Transverse colon (tissue), 4 donors: ENCODE measurements at regions not wholly inside any gene's neighbourhood (a gene's known extent, or its start where the extent isn't known, plus 50 kb on each side); places are given as distances from the start of the nearest gene placed in this dataset.
"Not testable (repeated sequence)": the region's sequence is repeated elsewhere in the genome, so short reads cannot be mapped to it uniquely, and the experiment has no call there.

Experiments
- DNase-seq: peaks from one replicate; pipeline ENCODE4 v3.0.0-alpha.2; 2019
- H3K27ac ChIP-seq, 4 donors: fragments of 200-600 bp; sonication (generic); 2 replicates each; pipeline ENCODE4 v1.5.1; 2016 to 2018; ENCODE audit warnings: inconsistent platforms in 4 of 4
- H3K27me3 ChIP-seq: fragments of 200-600 bp; sonication (generic); 2 replicates; pipeline ENCODE4 v1.5.1; 2017; ENCODE audit warnings: inconsistent platforms
- H3K36me3 ChIP-seq, 4 donors: fragments of 200-600 bp; sonication (generic); 2 replicates each; pipeline ENCODE4 v1.5.1; 2017 to 2019; ENCODE audit warnings: inconsistent platforms in 4 of 4
- H3K4me1 ChIP-seq, 4 donors: fragments of 200-600 bp; sonication (generic); 2 replicates each; pipeline ENCODE4 v1.5.1; 2017 to 2020; ENCODE audit warnings: inconsistent platforms in 4 of 4
- H3K4me3 ChIP-seq, 4 donors: fragments of 200-600 bp; sonication (generic); 1 replicate in 1 of 4; 2 replicates in 3 of 4; pipeline versions ENCODE4 v1.5.1 to v1.6.1; 2017 to 2019; ENCODE audit warnings: inconsistent platforms in 4 of 4
- H3K9me3 ChIP-seq, 2 donors: fragments of 200-600 bp; sonication (generic); 2 replicates each; pipeline ENCODE4 v1.5.1; 2017 to 2019; ENCODE audit warnings: inconsistent platforms in 2 of 2
- WGBS, 2 donors: methylation state at CpG; one replicate each; pipeline ENCODE4 v1.1.5; 2018; ENCODE audit warnings: low coverage in 1 of 2; 5-methylcytosine and 5-hydroxymethylcytosine counted together
- in situ Hi-C, 4 donors: fragments of 200-750 bp; cut with MboI; loops; one replicate each; pipeline versions ENCODE4 v1.15.0 to v1.15.1; 2017; ENCODE audit warnings: low sequenced_read_pairs in 3 of 4, low pct_ligation_motif_present in 1 of 4, low pct_unique_long_range_greater_than_20kb in 1 of 4
- intact Hi-C: fragments of 100-400 bp; cut with DNase I; formaldehyde crosslinking; loops from one replicate; pipeline ENCODE4 v1.15.1; 2023; ENCODE audit warnings: low total_unique reads

GRCh38 chr15:22665059-22665702 is 121.3 kb upstream of the NIPA1 start:
- H3K27me3 ChIP-seq, intact Hi-C loops, H3K36me3 ChIP-seq, DNase-seq, in situ Hi-C loops, H3K4me1 ChIP-seq, H3K9me3 ChIP-seq: not testable (repeated sequence)
- Histone ChIP-seq H3K27ac (peak overlapping the region; percentile 82 to 92 (median 84)), H3K4me3 (peak overlapping the region in 3 of 4 donors; percentile 51 to 58 (median 53))
- WGBS, 2 donors = 5 to 14% methylated on average over 9 to 10 of the region's 22 CpGs

GRCh38 chr15:22665711-22666110 is 120.7 kb upstream of the NIPA1 start:
- peak overlapping the region; percentile 82 to 92 (median 84) for H3K27ac ChIP-seq
- DNase-seq, H3K9me3 ChIP-seq, intact Hi-C loops, H3K27me3 ChIP-seq, in situ Hi-C loops, H3K4me1 ChIP-seq, H3K36me3 ChIP-seq: not testable (repeated sequence)
- WGBS, 2 donors = 0 to 23% methylated on average over 1 to 2 of the region's 2 CpGs
- H3K4me3 ChIP-seq = peak overlapping the region in 2 of 4 donors; percentile 53 to 58

- H3K27me3 ChIP-seq, DNase-seq, in situ Hi-C loops, intact Hi-C loops, H3K36me3 ChIP-seq, H3K4me1 ChIP-seq, H3K27ac ChIP-seq, H3K4me3 ChIP-seq, H3K9me3 ChIP-seq: not testable (repeated sequence)
- WGBS, 2 donors = 49% methylated on average over 2 of the region's 2 CpGs; no CpG with 5 or more reads in 1 of the 2 donors
Measured at GRCh38 chr15:22684786-22685185, 101.7 kb upstream of the NIPA1 start.

GRCh38 chr15:22699881-22700280 is 86.6 kb upstream of the NIPA1 start:
- H3K9me3 ChIP-seq, in situ Hi-C loops, H3K27ac ChIP-seq, DNase-seq, H3K36me3 ChIP-seq, H3K27me3 ChIP-seq, H3K4me1 ChIP-seq, intact Hi-C loops, H3K4me3 ChIP-seq: not testable (repeated sequence)
- WGBS, 2 donors = 58 to 79% methylated on average over 2 to 3 of the region's 3 CpGs

- H3K4me1 ChIP-seq, H3K36me3 ChIP-seq, H3K4me3 ChIP-seq, intact Hi-C loops, H3K9me3 ChIP-seq, DNase-seq, in situ Hi-C loops, H3K27ac ChIP-seq: not testable (repeated sequence)
- WGBS, 2 donors = 94% methylated on average over 3 to 15 of the region's 18 CpGs
- peaks cover 16% of the 10 kb centered on the region for H3K27me3 ChIP-seq
Measured at GRCh38 chr15:22710831-22711341, 75.6 kb upstream of the NIPA1 start.

- WGBS, 2 donors = 17% methylated on average over 1 of the region's 1 CpG; no CpG with 5 or more reads in 1 of the 2 donors
- Histone ChIP-seq H3K27ac (peak overlapping the region in 1 of 4 donors; percentile 74), H3K27me3 (peaks cover 22% of the 10 kb centered on the region), H3K4me3 (peak overlapping the region in 1 of 4 donors; percentile 39)
- in situ Hi-C loops, H3K9me3 ChIP-seq, H3K4me1 ChIP-seq, H3K36me3 ChIP-seq, DNase-seq, intact Hi-C loops: not testable (repeated sequence)
Measured at GRCh38 chr15:22713933-22714332, 72.5 kb upstream of the NIPA1 start.

GRCh38 chr15:22714358-22715132 is 71.9 kb upstream of the NIPA1 start:
- H3K36me3 ChIP-seq, DNase-seq, in situ Hi-C loops, H3K9me3 ChIP-seq, intact Hi-C loops, H3K4me1 ChIP-seq: not testable (repeated sequence)
- H3K4me3 ChIP-seq = peak overlapping the region; percentile 12 to 39 (median 22)
- 3 to 15% methylated on average over 8 to 13 of the region's 77 CpGs for WGBS, 2 donors
- peaks cover 22% of the 10 kb centered on the region for H3K27me3 ChIP-seq
- peak overlapping the region in 2 of 4 donors; percentile 50 to 74 for H3K27ac ChIP-seq

GRCh38 chr15:22715133-22715845 is 71.2 kb upstream of the NIPA1 start:
- H3K27ac ChIP-seq = peak overlapping the region in 2 of 4 donors; percentile 34 to 67
- in situ Hi-C loops, H3K36me3 ChIP-seq, H3K9me3 ChIP-seq, H3K4me1 ChIP-seq, intact Hi-C loops, DNase-seq: not testable (repeated sequence)
- H3K4me3 ChIP-seq = peak overlapping the region in 1 of 4 donors; percentile 8
- 50 to 60% methylated on average over 2 to 17 of the region's 32 CpGs for WGBS, 2 donors
- H3K27me3 ChIP-seq = peaks cover 22% of the 10 kb centered on the region
